ENCODE measurements at regions not wholly inside any gene's neighbourhood (a gene's known extent, or its start where the extent isn't known, plus 50 kb on each side); places are given as distances from the start of the nearest gene placed in this dataset.

DNA sequence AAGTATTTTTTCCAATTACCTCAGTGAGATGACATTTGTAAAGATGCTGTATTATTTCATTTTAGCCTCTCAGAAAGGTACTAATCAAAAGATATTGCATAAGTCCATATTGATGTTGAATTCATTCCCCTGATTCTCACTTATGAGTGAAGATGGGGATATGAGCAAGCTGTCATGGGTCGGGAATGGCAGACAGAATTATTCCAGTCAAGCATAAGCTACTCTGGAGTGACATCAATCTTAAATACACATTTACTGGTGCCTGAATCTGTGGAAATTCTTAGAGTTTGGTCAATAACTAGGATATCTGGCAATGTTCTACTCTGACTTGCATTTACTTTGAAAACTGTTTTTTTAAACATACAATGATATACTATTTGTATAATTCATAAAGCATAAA, 283.8 kb upstream of the PCDH7 start:
- TF ChIP-seq, protein P1, sequence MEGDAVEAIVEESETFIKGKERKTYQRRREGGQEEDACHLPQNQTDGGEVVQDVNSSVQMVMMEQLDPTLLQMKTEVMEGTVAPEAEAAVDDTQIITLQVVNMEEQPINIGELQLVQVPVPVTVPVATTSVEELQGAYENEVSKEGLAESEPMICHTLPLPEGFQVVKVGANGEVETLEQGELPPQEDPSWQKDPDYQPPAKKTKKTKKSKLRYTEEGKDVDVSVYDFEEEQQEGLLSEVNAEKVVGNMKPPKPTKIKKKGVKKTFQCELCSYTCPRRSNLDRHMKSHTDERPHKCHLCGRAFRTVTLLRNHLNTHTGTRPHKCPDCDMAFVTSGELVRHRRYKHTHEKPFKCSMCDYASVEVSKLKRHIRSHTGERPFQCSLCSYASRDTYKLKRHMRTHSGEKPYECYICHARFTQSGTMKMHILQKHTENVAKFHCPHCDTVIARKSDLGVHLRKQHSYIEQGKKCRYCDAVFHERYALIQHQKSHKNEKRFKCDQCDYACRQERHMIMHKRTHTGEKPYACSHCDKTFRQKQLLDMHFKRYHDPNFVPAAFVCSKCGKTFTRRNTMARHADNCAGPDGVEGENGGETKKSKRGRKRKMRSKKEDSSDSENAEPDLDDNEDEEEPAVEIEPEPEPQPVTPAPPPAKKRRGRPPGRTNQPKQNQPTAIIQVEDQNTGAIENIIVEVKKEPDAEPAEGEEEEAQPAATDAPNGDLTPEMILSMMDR (optimal IDR thresholded peaks at IDR 0.05 in 1 of 3, IDR thresholded peaks at IDR 0.05 in 1 of 3, conservative IDR thresholded peaks at IDR 0.05 in 1 of 3; ENCODE audit: extremely low read depth in 1 of 3, insufficient read depth in 2 of 3, low read length in 3 of 3) = no peak
- no peak for TF ChIP-seq EZH2 (IDR thresholded peaks at IDR 0.05; ENCODE audit: low read length)

Measured in keratinocyte (primary cell).